ENCODE measurements at regions not wholly inside any gene's neighbourhood (a gene's known extent, or its start where the extent isn't known, plus 50 kb on each side); places are given as distances from the start of the nearest gene placed in this dataset.
"Not testable (repeated sequence)": the region's sequence is repeated elsewhere in the genome, so short reads cannot be mapped to it uniquely, and the experiment has no call there.

GRCh38 chr2:89944267-89944666 lies 1252.8 kb downstream of the RPIA start:
- H3K4me1 ChIP-seq (ENCODE audit: control insufficient read depth in 3 of 3, insufficient read depth in 2 of 3, low read depth in 1 of 3, low read length in 2 of 3); H3K36me3 ChIP-seq (ENCODE audit: control insufficient read depth in 3 of 3, insufficient read depth in 2 of 3, low read depth in 1 of 3, low read length in 3 of 3); H3K4me3 ChIP-seq (ENCODE audit: low read depth in 1 of 3, low read length in 3 of 3); H3K27ac ChIP-seq (ENCODE audit: low read depth in 1 of 3, low read length in 2 of 3); H3K27me3 ChIP-seq (ENCODE audit: control insufficient read depth in 3 of 3, insufficient read depth in 3 of 3, low read length in 3 of 3); H3K9me3 ChIP-seq (ENCODE audit: control insufficient read depth in 2 of 2, insufficient read depth in 1 of 2, low read depth in 1 of 2, low read length in 1 of 2); DNase-seq; FAIRE-seq: not testable (repeated sequence)
- 52 to 83% (median 80%) methylated on average over 2 to 3 of the region's 6 CpGs for whole genome bisulfite sequencing, 3 donors

- not testable (repeated sequence) for H3K27me3 ChIP-seq (ENCODE audit: control insufficient read depth in 3 of 3, insufficient read depth in 3 of 3, low read length in 3 of 3); H3K4me1 ChIP-seq (ENCODE audit: control insufficient read depth in 3 of 3, insufficient read depth in 2 of 3, low read depth in 1 of 3, low read length in 2 of 3); H3K36me3 ChIP-seq (ENCODE audit: control insufficient read depth in 3 of 3, insufficient read depth in 2 of 3, low read depth in 1 of 3, low read length in 3 of 3); H3K9me3 ChIP-seq (ENCODE audit: control insufficient read depth in 2 of 2, insufficient read depth in 1 of 2, low read depth in 1 of 2, low read length in 1 of 2); DNase-seq; FAIRE-seq; H3K4me3 ChIP-seq (ENCODE audit: low read depth in 1 of 3, low read length in 3 of 3); H3K27ac ChIP-seq (ENCODE audit: low read depth in 1 of 3, low read length in 2 of 3)
- WGBS, 3 donors = no CpG with 5 or more reads among the region's 6 CpGs
Observed at GRCh38 chr2:89945004-89945616, 1253.6 kb downstream of the RPIA start.

- H3K9me3 ChIP-seq (ENCODE audit: control insufficient read depth in 2 of 2, insufficient read depth in 1 of 2, low read depth in 1 of 2, low read length in 1 of 2); H3K4me1 ChIP-seq (ENCODE audit: control insufficient read depth in 3 of 3, insufficient read depth in 2 of 3, low read depth in 1 of 3, low read length in 2 of 3); H3K36me3 ChIP-seq (ENCODE audit: control insufficient read depth in 3 of 3, insufficient read depth in 2 of 3, low read depth in 1 of 3, low read length in 3 of 3); DNase-seq; H3K27me3 ChIP-seq (ENCODE audit: control insufficient read depth in 3 of 3, insufficient read depth in 3 of 3, low read length in 3 of 3); H3K27ac ChIP-seq (ENCODE audit: low read depth in 1 of 3, low read length in 2 of 3); H3K4me3 ChIP-seq (ENCODE audit: low read depth in 1 of 3, low read length in 3 of 3); FAIRE-seq: not testable (repeated sequence)
- 35 to 56% (median 53%) methylated on average over 3 of the region's 3 CpGs for WGBS, 3 donors
Observed at GRCh38 chr2:89947208-89947815, 1255.8 kb downstream of the RPIA start.

GRCh38 chr2:89948102-89948501 lies 1256.6 kb downstream of the RPIA start:
- FAIRE-seq; H3K9me3 ChIP-seq (ENCODE audit: control insufficient read depth in 2 of 2, insufficient read depth in 1 of 2, low read depth in 1 of 2, low read length in 1 of 2); H3K27me3 ChIP-seq (ENCODE audit: control insufficient read depth in 3 of 3, insufficient read depth in 3 of 3, low read length in 3 of 3); H3K27ac ChIP-seq (ENCODE audit: low read depth in 1 of 3, low read length in 2 of 3); H3K4me3 ChIP-seq (ENCODE audit: low read depth in 1 of 3, low read length in 3 of 3); H3K36me3 ChIP-seq (ENCODE audit: control insufficient read depth in 3 of 3, insufficient read depth in 2 of 3, low read depth in 1 of 3, low read length in 3 of 3); H3K4me1 ChIP-seq (ENCODE audit: control insufficient read depth in 3 of 3, insufficient read depth in 2 of 3, low read depth in 1 of 3, low read length in 2 of 3); DNase-seq: not testable (repeated sequence)
- 53 to 72% (median 68%) methylated on average over 3 of the region's 3 CpGs for WGBS, 3 donors

GRCh38 chr2:89950807-89951206 lies 1259.3 kb downstream of the RPIA start:
- 0 to 2% (median 0%) methylated on average over 1 of the region's 2 CpGs for WGBS, 3 donors

GRCh38 chr2:89957236-89957635 lies 1265.8 kb downstream of the RPIA start:
- H3K27me3 ChIP-seq (ENCODE audit: control insufficient read depth in 3 of 3, insufficient read depth in 3 of 3, low read length in 3 of 3); H3K27ac ChIP-seq (ENCODE audit: low read depth in 1 of 3, low read length in 2 of 3); H3K4me3 ChIP-seq (ENCODE audit: low read depth in 1 of 3, low read length in 3 of 3); FAIRE-seq; H3K9me3 ChIP-seq (ENCODE audit: control insufficient read depth in 2 of 2, insufficient read depth in 1 of 2, low read depth in 1 of 2, low read length in 1 of 2); H3K4me1 ChIP-seq (ENCODE audit: control insufficient read depth in 3 of 3, insufficient read depth in 2 of 3, low read depth in 1 of 3, low read length in 2 of 3); H3K36me3 ChIP-seq (ENCODE audit: control insufficient read depth in 3 of 3, insufficient read depth in 2 of 3, low read depth in 1 of 3, low read length in 3 of 3): not testable (repeated sequence)
- peak in 1 of 2 donors; percentile 48 for DNase-seq
- WGBS, 3 donors = 60 to 74% (median 70%) methylated on average over 3 of the region's 3 CpGs

More at GRCh38 chr2:89950807-89951206, 1259.3 kb downstream of the RPIA start:
- H3K36me3 ChIP-seq (ENCODE audit: control insufficient read depth in 3 of 3, insufficient read depth in 2 of 3, low read depth in 1 of 3, low read length in 3 of 3); H3K9me3 ChIP-seq (ENCODE audit: control insufficient read depth in 2 of 2, insufficient read depth in 1 of 2, low read depth in 1 of 2, low read length in 1 of 2); H3K27ac ChIP-seq (ENCODE audit: low read depth in 1 of 3, low read length in 2 of 3); H3K4me3 ChIP-seq (ENCODE audit: low read depth in 1 of 3, low read length in 3 of 3); H3K4me1 ChIP-seq (ENCODE audit: control insufficient read depth in 3 of 3, insufficient read depth in 2 of 3, low read depth in 1 of 3, low read length in 2 of 3); DNase-seq; H3K27me3 ChIP-seq (ENCODE audit: control insufficient read depth in 3 of 3, insufficient read depth in 3 of 3, low read length in 3 of 3): not testable (repeated sequence)
- FAIRE-seq = peak; percentile 91

- not testable (repeated sequence) for H3K4me3 ChIP-seq (ENCODE audit: low read depth in 1 of 3, low read length in 3 of 3); FAIRE-seq; H3K36me3 ChIP-seq (ENCODE audit: control insufficient read depth in 3 of 3, insufficient read depth in 2 of 3, low read depth in 1 of 3, low read length in 3 of 3); H3K27ac ChIP-seq (ENCODE audit: low read depth in 1 of 3, low read length in 2 of 3); H3K27me3 ChIP-seq (ENCODE audit: control insufficient read depth in 3 of 3, insufficient read depth in 3 of 3, low read length in 3 of 3); H3K9me3 ChIP-seq (ENCODE audit: control insufficient read depth in 2 of 2, insufficient read depth in 1 of 2, low read depth in 1 of 2, low read length in 1 of 2); H3K4me1 ChIP-seq (ENCODE audit: control insufficient read depth in 3 of 3, insufficient read depth in 2 of 3, low read depth in 1 of 3, low read length in 2 of 3); DNase-seq
- WGBS, 3 donors = 68 to 73% methylated on average over 2 to 3 of the region's 3 CpGs; no CpG with 5 or more reads in 1 of the 3 donors
Observed at GRCh38 chr2:89959729-89960378, 1268.4 kb downstream of the RPIA start.

GRCh38 chr2:89960570-89960969 lies 1269.1 kb downstream of the RPIA start:
- H3K4me3 ChIP-seq (ENCODE audit: low read depth in 1 of 3, low read length in 3 of 3); H3K9me3 ChIP-seq (ENCODE audit: control insufficient read depth in 2 of 2, insufficient read depth in 1 of 2, low read depth in 1 of 2, low read length in 1 of 2); DNase-seq; H3K4me1 ChIP-seq (ENCODE audit: control insufficient read depth in 3 of 3, insufficient read depth in 2 of 3, low read depth in 1 of 3, low read length in 2 of 3); H3K36me3 ChIP-seq (ENCODE audit: control insufficient read depth in 3 of 3, insufficient read depth in 2 of 3, low read depth in 1 of 3, low read length in 3 of 3); FAIRE-seq; H3K27ac ChIP-seq (ENCODE audit: low read depth in 1 of 3, low read length in 2 of 3); H3K27me3 ChIP-seq (ENCODE audit: control insufficient read depth in 3 of 3, insufficient read depth in 3 of 3, low read length in 3 of 3): not testable (repeated sequence)
- WGBS, 3 donors = no CpG with 5 or more reads among the region's 2 CpGs
